Astrocyte (in vitro differentiated cells and primary cell): ENCODE measurements at regions not wholly inside any gene's neighbourhood (a gene's known extent, or its start where the extent isn't known, plus 50 kb on each side); places are given as distances from the start of the nearest gene placed in this dataset.

ENCODE experiments used
- DNase-seq: peaks from one replicate; pipeline ENCODE4 v3.0.0-alpha.2; 2010; ENCODE audit warnings: low read depth
- FAIRE-seq: peaks from 2 replicates; lab custom pipeline; 2011; peaks lifted over from hg19 to GRCh38; lab: Jason Lieb, UNC
- H2AFZ ChIP-seq: 2 replicates; pipeline ENCODE4 v1.6.0; 2012; ENCODE audit warnings: low read depth, low read length, inconsistent platforms
- H3K27ac ChIP-seq: 2 replicates; pipeline ENCODE4 v1.5.1; 2011; ENCODE audit warnings: low read depth, low read length, inconsistent platforms
- H3K27me3 ChIP-seq: 2 replicates; pipeline ENCODE4 v1.6.0; 2011; ENCODE audit warnings: low read length, inconsistent platforms; ENCODE audit not compliant: insufficient read depth
- H3K36me3 ChIP-seq: 2 replicates; pipeline ENCODE4 v1.5.1; 2011; ENCODE audit warnings: low read length, inconsistent platforms; ENCODE audit not compliant: insufficient read depth
- H3K4me1 ChIP-seq: 2 replicates; pipeline ENCODE4 v1.5.1; 2011; ENCODE audit warnings: low read length, inconsistent platforms; ENCODE audit not compliant: insufficient read depth
- H3K4me2 ChIP-seq: 2 replicates; pipeline ENCODE4 v1.6.0; 2012; ENCODE audit warnings: low read length, inconsistent platforms
- H3K4me3 ChIP-seq: 2 replicates; pipeline ENCODE4 v1.5.1; 2011; ENCODE audit warnings: low read depth, mild to moderate bottlenecking, low read length, inconsistent platforms; ENCODE audit not compliant: insufficient read depth
- H3K79me2 ChIP-seq: 2 replicates; pipeline ENCODE4 v1.6.0; 2012; ENCODE audit warnings: mild to moderate bottlenecking, low read length, inconsistent platforms; ENCODE audit not compliant: insufficient read depth
- H3K9ac ChIP-seq: 2 replicates; pipeline ENCODE4 v1.6.0; 2012; ENCODE audit warnings: mild to moderate bottlenecking, low read length, inconsistent platforms
- H3K9me3 ChIP-seq: 2 replicates; pipeline ENCODE4 v1.5.1; 2012; ENCODE audit warnings: low read depth, mild to moderate bottlenecking, low read length, inconsistent platforms; ENCODE audit not compliant: insufficient read depth
- H4K20me1 ChIP-seq: 2 replicates; pipeline ENCODE4 v1.6.0; 2012; ENCODE audit warnings: low read length, inconsistent platforms; ENCODE audit not compliant: insufficient read depth
- H3K27ac Mint-ChIP-seq: one replicate; pipeline ENCODE4 v1.8.0; 2021; ENCODE audit warnings: mild to moderate bottlenecking, mixed read lengths; ENCODE audit not compliant: unreplicated experiment
- H3K27me3 Mint-ChIP-seq: one replicate; pipeline ENCODE4 v1.8.0; 2021; ENCODE audit warnings: low read depth, mixed read lengths; ENCODE audit not compliant: unreplicated experiment
- H3K36me3 Mint-ChIP-seq: one replicate; pipeline ENCODE4 v1.8.0; 2021; ENCODE audit warnings: low read depth, mixed read lengths; ENCODE audit not compliant: unreplicated experiment
- H3K4me1 Mint-ChIP-seq: one replicate; pipeline ENCODE4 v1.8.0; 2021; ENCODE audit warnings: low read depth, mixed read lengths; ENCODE audit not compliant: unreplicated experiment
- H3K4me3 Mint-ChIP-seq: one replicate; pipeline ENCODE4 v1.8.0; 2021; ENCODE audit warnings: mild to moderate bottlenecking, moderate library complexity, mixed read lengths; ENCODE audit not compliant: unreplicated experiment
- H3K9me3 Mint-ChIP-seq: one replicate; pipeline ENCODE4 v1.8.0; 2021; ENCODE audit warnings: mild to moderate bottlenecking, mixed read lengths; ENCODE audit not compliant: unreplicated experiment
- CTCF ChIP-seq: IDR thresholded peaks from 2 replicates; pipeline ENCODE4 v1.5.1; 2011; ENCODE audit warnings: low read depth, mild to moderate bottlenecking, inconsistent platforms, low read length, moderate library complexity; ENCODE audit not compliant: insufficient read depth
- EZH2 ChIP-seq: IDR thresholded peaks from 2 replicates; pipeline ENCODE4 v1.6.1; 2012; ENCODE audit warnings: mild to moderate bottlenecking, low read length, inconsistent platforms; ENCODE audit not compliant: insufficient read depth

- DNase-seq (no peak), FAIRE-seq (no peak)
- H3K36me3 Mint-ChIP-seq = no peaks in the 10 kb centered on the region
- H3K79me2 ChIP-seq = no peaks in the 10 kb centered on the region
- no peaks in the 10 kb centered on the region for H3K27me3 Mint-ChIP-seq
- H3K9me3 ChIP-seq = no peaks in the 10 kb centered on the region
- no peaks in the 10 kb centered on the region for H3K9me3 Mint-ChIP-seq
- no peak overlapping the region for H3K27ac Mint-ChIP-seq
- H4K20me1 ChIP-seq = no peaks in the 10 kb centered on the region
- no peaks in the 10 kb centered on the region for H3K36me3 ChIP-seq
- H3K9ac ChIP-seq = no peak overlapping the region
- no peak overlapping the region for H3K4me3 ChIP-seq
- no peaks in the 10 kb centered on the region for H3K27me3 ChIP-seq
- H3K4me1 ChIP-seq = no peaks in the 10 kb centered on the region
- no peak overlapping the region for H3K27ac ChIP-seq
- H3K4me2 ChIP-seq = no peak overlapping the region
- H3K4me3 Mint-ChIP-seq = no peak overlapping the region
- H2AFZ ChIP-seq = no peak overlapping the region
- no peak for TF ChIP-seq CTCF
- TF ChIP-seq EZH2 = no peak
- peaks cover 7% of the 10 kb centered on the region for H3K4me1 Mint-ChIP-seq
Measured at GRCh38 chr6:156166093-156166492, 611.1 kb upstream of the ARID1B start.

GRCh38 chr6:156164701-156165452 is 612.3 kb upstream of the ARID1B start:
- DNase-seq = no peak
- Histone ChIP-seq H2AFZ (no peak overlapping the region), H3K4me1 (no peaks in the 10 kb centered on the region), H3K4me2 (no peak overlapping the region), H3K9me3 (no peaks in the 10 kb centered on the region), H3K79me2 (no peaks in the 10 kb centered on the region), H3K9ac (no peak overlapping the region), H3K36me3 (no peaks in the 10 kb centered on the region), H3K4me3 (no peak overlapping the region), H4K20me1 (no peaks in the 10 kb centered on the region), H3K27me3 (no peaks in the 10 kb centered on the region), H3K27ac (no peak overlapping the region)
- no peak for FAIRE-seq
- Mint-ChIP-seq H3K4me3 (no peak overlapping the region), H3K27ac (no peak overlapping the region), H3K27me3 (no peaks in the 10 kb centered on the region), H3K9me3 (no peaks in the 10 kb centered on the region), H3K4me1 (peaks cover 6% of the 10 kb centered on the region), H3K36me3 (no peaks in the 10 kb centered on the region)
- TF ChIP-seq CTCF = no peak

- Mint-ChIP-seq H3K36me3 (no peaks in the 10 kb centered on the region), H3K4me3 (no peak overlapping the region), H3K4me1 (peaks cover 2% of the 10 kb centered on the region), H3K27ac (no peak overlapping the region), H3K9me3 (no peaks in the 10 kb centered on the region), H3K27me3 (no peaks in the 10 kb centered on the region)
- H4K20me1 ChIP-seq = no peaks in the 10 kb centered on the region
- H2AFZ ChIP-seq = no peak overlapping the region
- no peaks in the 10 kb centered on the region for H3K4me1 ChIP-seq
- no peak overlapping the region for H3K4me3 ChIP-seq
- no peak overlapping the region for H3K4me2 ChIP-seq
- TF ChIP-seq CTCF (no peak), EZH2 (no peak)
- H3K27me3 ChIP-seq = no peaks in the 10 kb centered on the region
- DNase-seq = no peak
- no peaks in the 10 kb centered on the region for H3K9me3 ChIP-seq
- no peak for FAIRE-seq
- H3K27ac ChIP-seq = no peak overlapping the region
- H3K36me3 ChIP-seq = no peaks in the 10 kb centered on the region
- H3K9ac ChIP-seq = no peak overlapping the region
- H3K79me2 ChIP-seq = no peaks in the 10 kb centered on the region
Measured at GRCh38 chr6:156163311-156163710, 613.9 kb upstream of the ARID1B start.
